HG02884 (cell line): ENCODE measurements at regions not wholly inside any gene's neighbourhood (a gene's known extent, or its start where the extent isn't known, plus 50 kb on each side); places are given as distances from the start of the nearest gene placed in this dataset.

Experiments used
- ATAC-seq: cut with Tn5 transposase; IDR thresholded peaks from one replicate; pipeline ENCODE4 v1.9.1; 2021; ENCODE audit warnings: mild to moderate bottlenecking, moderate library complexity; ENCODE audit not compliant: unreplicated experiment

GRCh38 chr13:105821337-105821736 lies 714.1 kb downstream of the EFNB2 start:
- no peak for ATAC-seq

- no peak for ATAC-seq
Measured at GRCh38 chr13:105820415-105820814, 715.0 kb downstream of the EFNB2 start.

- ATAC-seq: no peak
Measured at GRCh38 chr13:105817498-105817897, 718.0 kb downstream of the EFNB2 start.

GRCh38 chr13:105816994-105817393 lies 718.5 kb downstream of the EFNB2 start:
- ATAC-seq: no peak

GRCh38 chr13:105814902-105815250 lies 720.6 kb downstream of the EFNB2 start:
- no peak for ATAC-seq

- no peak for ATAC-seq
Measured at GRCh38 chr13:105814219-105814901, 721.1 kb downstream of the EFNB2 start.

- ATAC-seq: no peak
Measured at GRCh38 chr13:105806628-105806920, 728.9 kb downstream of the EFNB2 start.

- ATAC-seq: no peak
Measured at GRCh38 chr13:105805892-105806627, 729.4 kb downstream of the EFNB2 start.

GRCh38 chr13:105804561-105805190 lies 730.8 kb downstream of the EFNB2 start:
- ATAC-seq: no peak

GRCh38 chr13:105799155-105799554 lies 736.3 kb downstream of the EFNB2 start:
- no peak for ATAC-seq

GRCh38 chr13:105798541-105798940 lies 736.9 kb downstream of the EFNB2 start:
- no peak for ATAC-seq

- ATAC-seq: no peak
Measured at GRCh38 chr13:105796081-105796480, 739.4 kb downstream of the EFNB2 start.

- ATAC-seq: no peak
Measured at GRCh38 chr13:105790923-105791322, 744.5 kb downstream of the EFNB2 start.

- ATAC-seq: no peak
Measured at GRCh38 chr13:105788530-105788929, 746.9 kb downstream of the EFNB2 start.

GRCh38 chr13:105787632-105788031 lies 747.8 kb downstream of the EFNB2 start:
- no peak for ATAC-seq

- ATAC-seq: no peak
Measured at GRCh38 chr13:105785436-105785835, 750.0 kb downstream of the EFNB2 start.

- ATAC-seq: no peak
Measured at GRCh38 chr13:105783261-105783660, 752.2 kb downstream of the EFNB2 start.

- no peak for ATAC-seq
Measured at GRCh38 chr13:105778196-105778595, 757.3 kb downstream of the EFNB2 start.

- ATAC-seq: no peak
Measured at GRCh38 chr13:105774739-105775460, 760.6 kb downstream of the EFNB2 start.

- no peak for ATAC-seq
Measured at GRCh38 chr13:105773863-105774538, 761.5 kb downstream of the EFNB2 start.

- no peak for ATAC-seq
Measured at GRCh38 chr13:105773241-105773640, 762.2 kb downstream of the EFNB2 start.
